ENCODE measurements at regions not wholly inside any gene's neighbourhood (a gene's known extent, or its start where the extent isn't known, plus 50 kb on each side); places are given as distances from the start of the nearest gene placed in this dataset.

DNA sequence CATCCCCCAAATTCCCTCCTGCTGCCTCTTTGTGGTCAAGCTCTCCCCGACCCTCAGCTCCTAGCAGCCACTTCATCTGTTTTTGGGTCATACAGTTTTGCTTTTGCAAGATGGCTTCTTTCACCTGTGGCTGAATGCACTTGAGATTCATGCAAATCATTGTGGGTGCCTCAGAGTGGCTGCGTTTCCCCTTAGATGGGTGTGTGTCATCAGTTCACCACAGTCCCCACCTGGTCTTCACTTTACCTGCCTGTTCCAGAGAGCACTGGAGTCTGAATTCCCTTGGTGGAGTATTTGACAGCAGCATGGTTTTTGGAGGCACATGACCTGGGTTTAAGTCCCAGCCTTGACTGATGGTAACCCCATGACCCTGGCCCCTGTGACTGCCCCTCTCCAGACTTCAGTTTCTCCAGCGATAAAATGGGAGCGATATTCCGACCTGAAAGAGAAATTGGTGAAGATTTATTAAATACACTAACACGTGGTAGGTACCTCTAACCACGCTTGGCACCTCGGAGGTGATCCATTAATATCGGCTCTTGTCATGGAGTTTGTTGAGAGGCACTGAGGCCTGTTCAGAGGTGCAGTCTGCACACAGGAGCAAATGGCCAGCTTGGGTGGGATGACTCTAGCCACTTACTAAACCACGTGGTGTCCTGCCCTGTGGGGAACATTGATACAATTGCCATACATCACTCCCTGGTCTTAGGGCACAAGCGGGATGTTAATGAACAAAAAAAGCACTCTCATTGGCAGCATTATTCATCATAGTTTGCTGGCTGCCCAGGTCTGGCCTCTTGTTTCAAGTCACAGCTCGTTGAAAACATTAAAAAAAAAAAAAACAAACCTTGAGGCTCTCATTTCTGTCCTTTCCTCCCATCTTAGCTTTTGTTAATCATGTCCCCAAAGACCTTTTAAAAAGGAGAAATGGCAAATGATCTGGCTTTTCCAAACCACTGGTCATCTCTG lies 167.2 kb upstream of the KCNG1 start:
- no peaks in the 10 kb centered on the region for H3K4me1 ChIP-seq (replicated peaks in 1 of 2; ENCODE audit: control insufficient read depth in 2 of 2, insufficient read depth in 2 of 2, low read length in 2 of 2)
- H3K36me3 ChIP-seq (ENCODE audit: control insufficient read depth, insufficient read depth, low read length) = no peaks in the 10 kb centered on the region
- in situ Hi-C loops (cut with MboI) (no loop called here), intact Hi-C loops (cut with micrococcal nuclease) (no loop called here)
- ATAC-seq (no peak), FAIRE-seq (no peak), DNase-seq (ENCODE audit: extremely low read depth in 1 of 4, low spot score in 3 of 4) (no peak)
- H3K9me3 ChIP-seq (replicated peaks; ENCODE audit: control insufficient read depth, insufficient read depth, low read depth, low read length) = no peaks in the 10 kb centered on the region
- peaks cover 35 to 63% of the 10 kb centered on the region in 2 experiments for H3K27me3 ChIP-seq (ENCODE audit: control insufficient read depth in 2 of 2, insufficient read depth in 2 of 2, low read length in 2 of 2)
- no peak overlapping the region for H3K4me2 ChIP-seq (ENCODE audit: insufficient read depth, low read length)
- H2AFZ ChIP-seq (ENCODE audit: low read depth, low read length) = no peak overlapping the region
- 0% methylated on average over 12 of the region's 12 CpGs for WGBS (ENCODE audit: insufficient coverage, low coverage, missing lambda C conversion rate)
- H4K20me1 ChIP-seq (replicated peaks; ENCODE audit: control insufficient read depth, insufficient read depth, low read length) = no peaks in the 10 kb centered on the region
- no peaks in the 10 kb centered on the region for H3K9me1 ChIP-seq (ENCODE audit: control insufficient read depth, insufficient read depth, low read length)
- H3K79me2 ChIP-seq (ENCODE audit: control insufficient read depth, insufficient read depth, low read length) = no peaks in the 10 kb centered on the region
- POLR2A ChIA-PET = no interaction called here
- H3K9ac ChIP-seq (ENCODE audit: insufficient read depth in 1 of 2, low read depth in 2 of 2, low read length in 2 of 2) = no peak overlapping the region
- CTCF ChIA-PET (ENCODE audit: low intra/inter-chr PET ratio) = interaction anchor here (0.7 kb wide), 1 partner anchor 185 kb away, joined by 3 read pairs; no protein-coding TSS in a partner anchor
- no peak overlapping the region for H3K4me3 ChIP-seq
- H3K27ac ChIP-seq (ENCODE audit: extremely low read depth, low read depth, low read length) = no peak overlapping the region
- BruUV-seq (replicated peaks) = no TSS peak
- TF ChIP-seq BRF2 (IDR thresholded peaks at IDR 0.05; ENCODE audit: borderline replicate concordance, insufficient read depth, insufficient read length) (no peak), GTF2A2 (tag; IDR thresholded peaks at IDR 0.05) (no peak), HDAC6 (IDR thresholded peaks at IDR 0.05; ENCODE audit: low read depth, low read length) (no peak), CREB1 (IDR thresholded peaks at IDR 0.05) (no peak), CREB1 (CRISPR knock-in tag; IDR thresholded peaks at IDR 0.05) (no peak), U2AF2 (optimal IDR thresholded peaks at IDR 0.05; ENCODE audit: low read depth, low read length) (no peak), ZBTB5 (IDR thresholded peaks at IDR 0.05) (no peak), GABPB2 (CRISPR knock-in tag; conservative IDR thresholded peaks at IDR 0.05) (no peak)
- TF ChIP-seq, protein P1, sequence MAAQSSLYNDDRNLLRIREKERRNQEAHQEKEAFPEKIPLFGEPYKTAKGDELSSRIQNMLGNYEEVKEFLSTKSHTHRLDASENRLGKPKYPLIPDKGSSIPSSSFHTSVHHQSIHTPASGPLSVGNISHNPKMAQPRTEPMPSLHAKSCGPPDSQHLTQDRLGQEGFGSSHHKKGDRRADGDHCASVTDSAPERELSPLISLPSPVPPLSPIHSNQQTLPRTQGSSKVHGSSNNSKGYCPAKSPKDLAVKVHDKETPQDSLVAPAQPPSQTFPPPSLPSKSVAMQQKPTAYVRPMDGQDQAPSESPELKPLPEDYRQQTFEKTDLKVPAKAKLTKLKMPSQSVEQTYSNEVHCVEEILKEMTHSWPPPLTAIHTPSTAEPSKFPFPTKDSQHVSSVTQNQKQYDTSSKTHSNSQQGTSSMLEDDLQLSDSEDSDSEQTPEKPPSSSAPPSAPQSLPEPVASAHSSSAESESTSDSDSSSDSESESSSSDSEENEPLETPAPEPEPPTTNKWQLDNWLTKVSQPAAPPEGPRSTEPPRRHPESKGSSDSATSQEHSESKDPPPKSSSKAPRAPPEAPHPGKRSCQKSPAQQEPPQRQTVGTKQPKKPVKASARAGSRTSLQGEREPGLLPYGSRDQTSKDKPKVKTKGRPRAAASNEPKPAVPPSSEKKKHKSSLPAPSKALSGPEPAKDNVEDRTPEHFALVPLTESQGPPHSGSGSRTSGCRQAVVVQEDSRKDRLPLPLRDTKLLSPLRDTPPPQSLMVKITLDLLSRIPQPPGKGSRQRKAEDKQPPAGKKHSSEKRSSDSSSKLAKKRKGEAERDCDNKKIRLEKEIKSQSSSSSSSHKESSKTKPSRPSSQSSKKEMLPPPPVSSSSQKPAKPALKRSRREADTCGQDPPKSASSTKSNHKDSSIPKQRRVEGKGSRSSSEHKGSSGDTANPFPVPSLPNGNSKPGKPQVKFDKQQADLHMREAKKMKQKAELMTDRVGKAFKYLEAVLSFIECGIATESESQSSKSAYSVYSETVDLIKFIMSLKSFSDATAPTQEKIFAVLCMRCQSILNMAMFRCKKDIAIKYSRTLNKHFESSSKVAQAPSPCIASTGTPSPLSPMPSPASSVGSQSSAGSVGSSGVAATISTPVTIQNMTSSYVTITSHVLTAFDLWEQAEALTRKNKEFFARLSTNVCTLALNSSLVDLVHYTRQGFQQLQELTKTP (IDR thresholded peaks at IDR 0.05; ENCODE audit: low read depth in 1 of 2, partially characterized antibody in 2 of 2) = no peak
- TF ChIP-seq, protein P2, sequence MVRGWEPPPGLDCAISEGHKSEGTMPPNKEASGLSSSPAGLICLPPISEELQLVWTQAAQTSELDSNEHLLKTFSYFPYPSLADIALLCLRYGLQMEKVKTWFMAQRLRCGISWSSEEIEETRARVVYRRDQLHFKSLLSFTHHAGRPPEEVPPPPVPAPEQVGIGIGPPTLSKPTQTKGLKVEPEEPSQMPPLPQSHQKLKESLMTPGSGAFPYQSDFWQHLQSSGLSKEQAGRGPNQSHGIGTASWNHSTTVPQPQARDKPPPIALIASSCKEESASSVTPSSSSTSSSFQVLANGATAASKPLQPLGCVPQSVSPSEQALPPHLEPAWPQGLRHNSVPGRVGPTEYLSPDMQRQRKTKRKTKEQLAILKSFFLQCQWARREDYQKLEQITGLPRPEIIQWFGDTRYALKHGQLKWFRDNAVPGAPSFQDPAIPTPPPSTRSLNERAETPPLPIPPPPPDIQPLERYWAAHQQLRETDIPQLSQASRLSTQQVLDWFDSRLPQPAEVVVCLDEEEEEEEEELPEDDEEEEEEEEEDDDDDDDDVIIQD (CRISPR knock-in tag; IDR thresholded peaks at IDR 0.05) = no peak

Measured in K562 (cell line).